Pancreas (tissue), 10 donors: ENCODE measurements at regions not wholly inside any gene's neighbourhood (a gene's known extent, or its start where the extent isn't known, plus 50 kb on each side); places are given as distances from the start of the nearest gene placed in this dataset.
"Not testable (repeated sequence)": the region's sequence is repeated elsewhere in the genome, so short reads cannot be mapped to it uniquely, and the experiment has no call there.

ENCODE experiments used
- ATAC-seq, 4 donors: fragments of 200-7000 bp; cut with Tn5 transposase; one replicate each; pipeline versions ENCODE4 v1.8.0 to v1.9.1; 2020; ENCODE audit warnings: mild to moderate bottlenecking in 4 of 4, moderate library complexity in 4 of 4
- DNase-seq, 6 donors: peaks; one replicate each; pipeline ENCODE4 v3.0.0-alpha.2; 2020
- FAIRE-seq: peaks from 2 replicates; lab custom pipeline; 2012; peaks lifted over from hg19 to GRCh38; lab: Jason Lieb, UNC
- H3K27ac ChIP-seq, 4 donors: fragments of 200-600 bp; sonication (generic); 1 replicate in 3 of 4; 2 replicates in 1 of 4; pipeline versions ENCODE4 v1.5.0 to v1.8.0; 2020
- H3K27me3 ChIP-seq, 4 donors: fragments of 200-600 bp; one replicate each; pipeline ENCODE4 v1.8.0; 2021
- H3K36me3 ChIP-seq, 3 donors: fragments of 200-600 bp; sonication (generic) in 1 of 3; one replicate each; pipeline versions ENCODE4 v1.5.0 to v1.8.0; 2020 to 2021
- H3K4me1 ChIP-seq, 3 donors: fragments of 200-600 bp; one replicate each; pipeline ENCODE4 v1.8.0; 2021
- H3K4me3 ChIP-seq, 4 donors: fragments of 200-600 bp; sonication (generic) in 2 of 4; one replicate each; pipeline versions ENCODE4 v1.5.0 to v1.8.0; 2020 to 2021
- H3K9me3 ChIP-seq, 4 donors: fragments of 200-600 bp; one replicate each; pipeline ENCODE4 v1.8.0; 2021
- CTCF ChIP-seq, 4 donors: fragments of 200-600 bp; sonication (generic) in 3 of 4; IDR thresholded peaks; one replicate each; pipeline versions ENCODE4 v1.5.0 to v1.8.0; 2021; ENCODE audit warnings: antibody characterized with exemption in 4 of 4
- WGBS, 2 donors: extraction: QIAGEN DNeasy Blood & Tissue Kit; methylation state at CpG; one replicate each; pipeline ENCODE4 v1.1.7; 2013; 5-methylcytosine and 5-hydroxymethylcytosine counted together
- intact Hi-C, 3 donors: fragments of 100-400 bp; cut with DNase I; formaldehyde crosslinking; loops; one replicate each; pipeline versions ENCODE4 v1.11.1 to v1.14.2; 2022
- donor health status: healthy with polysubstance abuse.
- donor health status: DM: no; HTN: no; CAD: no; lungs with moderate emphysema.
- donor health status: DM: no; HTN: no; CAD: no.
- donor health status: control.
- donor health status: control.
- donor health status: Bipolar disorder and iron deficiency.
- donor health status: DM: yes; HTN: yes; CAD: no.
- donor health status: DM: no; HTN: no; CAD: no.
- donor health status: DM: no; HTN: no; CAD: no.
- donor health status: DM: yes; HTN: yes; CAD: no.

- intact Hi-C loops = no loop called here
- Histone ChIP-seq H3K27ac (no peak overlapping the region), H3K36me3 (no peaks in the 10 kb centered on the region), H3K9me3 (no peaks in the 10 kb centered on the region), H3K4me1 (no peaks in the 10 kb centered on the region), H3K27me3 (no peaks in the 10 kb centered on the region), H3K4me3 (no peak overlapping the region)
- ATAC-seq (no peak), DNase-seq (peak in 1 of 6 donors; percentile 59), FAIRE-seq (no peak)
- no peak for TF ChIP-seq CTCF (IDR thresholded peaks at IDR 0.05)
- WGBS, 2 donors = 75 to 90% methylated on average over 22 to 24 of the region's 24 CpGs
These were observed 308.0 kb downstream of the CCDC74A start for GRCh38 chr2:131835621-131836091.

GRCh38 chr2:131836116-131836515, 308.4 kb downstream of the CCDC74A start:
- WGBS, 2 donors = 77% methylated on average over 10 to 11 of the region's 11 CpGs
- H3K27ac ChIP-seq, H3K36me3 ChIP-seq, ATAC-seq, H3K9me3 ChIP-seq, H3K4me3 ChIP-seq, H3K27me3 ChIP-seq, intact Hi-C loops, FAIRE-seq, H3K4me1 ChIP-seq: not testable (repeated sequence)
- DNase-seq = peak in 1 of 6 donors; percentile 55

- WGBS, 2 donors = 27 to 38% methylated on average over 2 of the region's 2 CpGs
- FAIRE-seq, intact Hi-C loops: not testable (repeated sequence)
These were observed 316.4 kb downstream of the CCDC74A start for GRCh38 chr2:131844044-131844443.

DNA sequence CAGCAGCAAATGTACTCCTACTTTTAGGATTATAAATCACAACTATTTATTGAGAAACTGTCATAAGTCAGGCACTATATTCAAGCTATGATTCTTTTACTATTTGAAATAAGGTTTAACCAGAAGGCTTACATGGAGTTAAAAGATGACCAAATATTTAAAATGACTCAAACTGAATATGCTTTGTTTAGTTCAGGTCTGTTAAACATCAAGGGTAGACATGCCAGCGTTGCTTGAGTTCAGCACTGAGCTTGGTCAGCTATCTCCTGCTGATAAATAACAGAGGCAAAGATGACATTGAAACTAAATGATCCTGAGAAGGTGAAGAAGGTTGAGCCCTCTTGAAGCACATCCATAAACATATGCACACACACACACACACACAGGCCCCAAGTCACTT, 305.6 kb downstream of the ANKRD30BL start:
- H3K4me1 ChIP-seq, DNase-seq, H3K36me3 ChIP-seq, ATAC-seq, H3K27me3 ChIP-seq, H3K27ac ChIP-seq, intact Hi-C loops, FAIRE-seq, H3K9me3 ChIP-seq, H3K4me3 ChIP-seq: not testable (repeated sequence)
- WGBS, 2 donors = 18 to 22% methylated on average over 1 of the region's 1 CpG

More at GRCh38 chr2:131844044-131844443, 316.4 kb downstream of the CCDC74A start:
- not testable (repeated sequence) for H3K27me3 ChIP-seq, H3K9me3 ChIP-seq, ATAC-seq, H3K36me3 ChIP-seq, DNase-seq, H3K4me3 ChIP-seq, H3K4me1 ChIP-seq, H3K27ac ChIP-seq

- H3K4me3 ChIP-seq, DNase-seq, H3K27me3 ChIP-seq, H3K4me1 ChIP-seq, H3K9me3 ChIP-seq, intact Hi-C loops, H3K36me3 ChIP-seq, H3K27ac ChIP-seq: not testable (repeated sequence)
- TF ChIP-seq CTCF (IDR thresholded peaks at IDR 0.05) = peak in 2 of 4 donors; percentile 8 to 20
- WGBS, 2 donors = 2 to 3% methylated on average over 3 of the region's 3 CpGs
- ATAC-seq (peak in 3 of 4 donors; percentile 72 to 79 (median 79)), FAIRE-seq (peak; percentile 89)
These were observed 303.6 kb downstream of the ANKRD30BL start for GRCh38 chr2:131858197-131858596.
